ENCODE measurements at regions not wholly inside any gene's neighbourhood (a gene's known extent, or its start where the extent isn't known, plus 50 kb on each side); places are given as distances from the start of the nearest gene placed in this dataset.

DNA sequence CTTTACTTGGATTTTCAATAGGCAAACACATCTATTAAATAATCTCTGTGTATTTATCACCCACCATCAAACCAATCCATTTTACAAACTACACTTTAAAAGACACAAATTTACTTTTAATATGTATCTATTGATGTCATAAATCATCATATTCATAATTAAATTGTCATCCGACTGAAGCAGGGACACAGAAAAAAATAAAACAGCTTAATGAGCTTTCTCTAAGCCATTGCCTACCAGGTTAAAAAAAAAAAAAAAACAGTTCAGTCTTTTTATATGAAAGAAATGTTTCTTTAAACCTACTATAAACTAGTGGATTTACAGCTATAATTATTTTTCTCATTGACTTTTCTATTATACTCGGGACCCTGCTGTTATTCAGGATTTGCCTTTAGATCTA is 57.3 kb downstream of the PABPC4L start:
- TF ChIP-seq CTCF (IDR thresholded peaks at IDR 0.05): no peak
- no peak for TF ChIP-seq POLR2A (IDR thresholded peaks at IDR 0.05)
